Keratinocyte (primary cell): ENCODE measurements at regions not wholly inside any gene's neighbourhood (a gene's known extent, or its start where the extent isn't known, plus 50 kb on each side); places are given as distances from the start of the nearest gene placed in this dataset.
"Not testable (repeated sequence)": the region's sequence is repeated elsewhere in the genome, so short reads cannot be mapped to it uniquely, and the experiment has no call there.

ENCODE experiments used
- DNase-seq: peaks from one replicate; pipeline ENCODE4 v3.0.0-alpha.2; 2011; ENCODE audit warnings: low read depth, missing footprints, low spot score
- FAIRE-seq: peaks from 2 replicates; lab custom pipeline; 2011; peaks lifted over from hg19 to GRCh38; lab: Jason Lieb, UNC
- H2AFZ ChIP-seq: 2 replicates; pipeline ENCODE4 v1.6.0; 2012; ENCODE audit warnings: low read length, control low read depth, inconsistent platforms; ENCODE audit not compliant: control insufficient read depth
- H3K27ac ChIP-seq: 2 replicates; pipeline ENCODE4 v1.5.1; 2011; ENCODE audit warnings: low read length; ENCODE audit not compliant: control insufficient read depth, insufficient read depth
- H3K27me3 ChIP-seq: 3 replicates; pipeline ENCODE4 v1.6.0; 2011; ENCODE audit warnings: low read length; ENCODE audit not compliant: control insufficient read depth, insufficient read depth; ENCODE audit errors: extremely low read depth
- H3K36me3 ChIP-seq, 2 experiments: 2 replicates in 1 of 2; 3 replicates in 1 of 2; pipeline ENCODE4 v1.5.1; 2011; ENCODE audit warnings: low read length in 2 of 2, mild to moderate bottlenecking in 1 of 2; ENCODE audit not compliant: control insufficient read depth in 2 of 2, insufficient read depth in 2 of 2; ENCODE audit errors: extremely low read depth in 1 of 2
- H3K4me1 ChIP-seq: 3 replicates; pipeline ENCODE4 v1.5.1; 2011; ENCODE audit warnings: low read length; ENCODE audit not compliant: control insufficient read depth, insufficient read depth; ENCODE audit errors: extremely low read depth
- H3K4me2 ChIP-seq: 3 replicates; pipeline ENCODE4 v1.6.0; 2011; ENCODE audit warnings: low read depth, low read length; ENCODE audit not compliant: control insufficient read depth, insufficient read depth; ENCODE audit errors: extremely low read depth
- H3K4me3 ChIP-seq, 3 experiments: fragments of 200-600 bp in 1 of 3; sonication (generic) in 1 of 3; 2 replicates in 2 of 3; 3 replicates in 1 of 3; pipeline ENCODE4 v1.5.1; 2011 to 2016; ENCODE audit warnings: low read length in 3 of 3, mild to moderate bottlenecking in 3 of 3, control low read depth in 2 of 3, inconsistent platforms in 1 of 3, low read depth in 1 of 3, mixed read lengths in 1 of 3, mixed run types in 1 of 3, moderate library complexity in 1 of 3; ENCODE audit not compliant: control insufficient read depth in 2 of 3, insufficient read depth in 2 of 3; ENCODE audit errors: extremely low read depth in 1 of 3
- H3K79me2 ChIP-seq: 2 replicates; pipeline ENCODE4 v1.6.0; 2012; ENCODE audit warnings: low read length; ENCODE audit not compliant: control insufficient read depth, insufficient read depth
- H3K9ac ChIP-seq: 3 replicates; pipeline ENCODE4 v1.6.0; 2011; ENCODE audit warnings: low read length; ENCODE audit not compliant: control insufficient read depth, insufficient read depth; ENCODE audit errors: extremely low read depth
- H3K9me1 ChIP-seq: 3 replicates; pipeline ENCODE4 v1.6.0; 2011; ENCODE audit warnings: low read length; ENCODE audit not compliant: control insufficient read depth, insufficient read depth; ENCODE audit errors: extremely low read depth
- H3K9me3 ChIP-seq: 2 replicates; pipeline ENCODE4 v1.5.1; 2012; ENCODE audit warnings: low read depth, low read length; ENCODE audit not compliant: control insufficient read depth
- H4K20me1 ChIP-seq: 3 replicates; pipeline ENCODE4 v1.6.0; 2011; ENCODE audit warnings: low read length; ENCODE audit not compliant: control insufficient read depth, insufficient read depth; ENCODE audit errors: extremely low read depth
- CTCF ChIP-seq, 3 experiments: IDR thresholded peaks in 1 of 3; conservative IDR thresholded peaks in 1 of 3; optimal IDR thresholded peaks in 1 of 3; 2 replicates in 2 of 3; 3 replicates in 1 of 3; pipeline versions ENCODE3 to v1.5.1; 2011; ENCODE audit warnings: low read length in 3 of 3, mild to moderate bottlenecking in 3 of 3, moderate library complexity in 2 of 3, control low read depth in 1 of 3, inconsistent platforms in 1 of 3; ENCODE audit not compliant: insufficient read depth in 2 of 3; ENCODE audit errors: extremely low read depth in 1 of 3
- EZH2 ChIP-seq: IDR thresholded peaks from one replicate; pipeline ENCODE4 v1.6.1; 2012; ENCODE audit warnings: inconsistent platforms, mild to moderate bottlenecking, low read length, moderate library complexity
- dilution Hi-C: fragments of 300-500 bp; cut with MboI; formaldehyde crosslinking; loops from one replicate; pipeline ENCODE4 v1.7.0; 2020; ENCODE audit warnings: low sequenced_read_pairs; ENCODE audit not compliant: extremely low pct_ligation_motif_present

- no peaks in the 10 kb centered on the region for H3K27me3 ChIP-seq
- no peaks in the 10 kb centered on the region for H3K36me3 ChIP-seq
- DNase-seq (no peak), FAIRE-seq (no peak)
- H3K4me3 ChIP-seq, result no peak overlapping the region
- no peak overlapping the region for H2AFZ ChIP-seq
- no peak overlapping the region for H3K9ac ChIP-seq
- dilution Hi-C loops, result no loop called here
- TF ChIP-seq EZH2, result no peak
- no peak for TF ChIP-seq CTCF (optimal IDR thresholded peaks at IDR 0.05 in 1 of 3, IDR thresholded peaks at IDR 0.05 in 1 of 3, conservative IDR thresholded peaks at IDR 0.05 in 1 of 3; ENCODE audit: extremely low read depth in 1 of 3, insufficient read depth in 2 of 3, low read length in 3 of 3)
- no peak overlapping the region for H3K4me2 ChIP-seq
- H3K9me1 ChIP-seq, result no peaks in the 10 kb centered on the region
- H3K4me1 ChIP-seq, result no peaks in the 10 kb centered on the region
- H3K79me2 ChIP-seq, result no peaks in the 10 kb centered on the region
- H4K20me1 ChIP-seq, result no peaks in the 10 kb centered on the region
- H3K27ac ChIP-seq, result no peak overlapping the region
- no peaks in the 10 kb centered on the region for H3K9me3 ChIP-seq
Measured at GRCh38 chr11:19615341-19616183, 97.1 kb upstream of the NAV2 start.

GRCh38 chr11:19614370-19614940, 98.2 kb upstream of the NAV2 start:
- H3K4me3 ChIP-seq, result no peak overlapping the region
- dilution Hi-C loops, result no loop called here
- H3K79me2 ChIP-seq, result no peaks in the 10 kb centered on the region
- no peaks in the 10 kb centered on the region for H3K27me3 ChIP-seq
- no peak overlapping the region for H3K4me2 ChIP-seq
- no peak for DNase-seq
- no peaks in the 10 kb centered on the region for H3K4me1 ChIP-seq
- no peak overlapping the region for H3K9ac ChIP-seq
- no peak for TF ChIP-seq EZH2
- TF ChIP-seq CTCF (optimal IDR thresholded peaks at IDR 0.05 in 1 of 3, IDR thresholded peaks at IDR 0.05 in 1 of 3, conservative IDR thresholded peaks at IDR 0.05 in 1 of 3; ENCODE audit: extremely low read depth in 1 of 3, insufficient read depth in 2 of 3, low read length in 3 of 3), result no peak
- H3K27ac ChIP-seq, result no peak overlapping the region
- no peaks in the 10 kb centered on the region for H3K9me3 ChIP-seq
- H3K36me3 ChIP-seq, result no peaks in the 10 kb centered on the region
- no peaks in the 10 kb centered on the region for H3K9me1 ChIP-seq
- FAIRE-seq, result no peak
- no peak overlapping the region for H2AFZ ChIP-seq
- H4K20me1 ChIP-seq, result no peaks in the 10 kb centered on the region

- H3K36me3 ChIP-seq, H3K79me2 ChIP-seq, H4K20me1 ChIP-seq, H3K27me3 ChIP-seq, H3K27ac ChIP-seq, dilution Hi-C loops, H3K4me1 ChIP-seq, H3K9me1 ChIP-seq, DNase-seq, H3K4me3 ChIP-seq, H3K9me3 ChIP-seq, H3K9ac ChIP-seq, H2AFZ ChIP-seq, H3K4me2 ChIP-seq, FAIRE-seq: not testable (repeated sequence)
Measured at GRCh38 chr11:19612025-19612424, 100.6 kb upstream of the NAV2 start.
